SK-N-SH (cell line): ENCODE measurements at regions not wholly inside any gene's neighbourhood (a gene's known extent, or its start where the extent isn't known, plus 50 kb on each side); places are given as distances from the start of the nearest gene placed in this dataset.

Experiments
- CTCF ChIA-PET: fragments of 300-600, 350-600 bp; formaldehyde crosslinking; extraction: SDS; loops from one replicate; lab custom pipeline; 2021; lab: Yijun Ruan, JAX
- POLR2A ChIA-PET: fragments of 350-600 bp; sonication (Branson Sonifier 250); formaldehyde crosslinking; extraction: SDS; loops from one replicate; lab custom pipeline; 2020; ENCODE audit warnings: antibody characterized with exemption, inconsistent platforms; lab: Yijun Ruan, JAX
- DNase-seq: peaks from one replicate; pipeline ENCODE4 v3.0.0; 2012
- H2AFZ ChIP-seq: fragments of 200-600 bp; sonication (generic); 2 replicates; pipeline ENCODE4 v1.8.1; 2016; ENCODE audit warnings: antibody characterized with exemption, mild to moderate bottlenecking, low read depth
- H3F3A ChIP-seq: fragments of 200-600 bp; sonication (generic); replicated peaks from 2 replicates; pipeline ENCODE3; 2016; ENCODE audit warnings: antibody characterized with exemption, mild to moderate bottlenecking; ENCODE audit not compliant: insufficient read depth
- H3K27ac ChIP-seq, 2 experiments: fragments of 200-500 bp in 1 of 2; fragments of 200-600 bp in 1 of 2; sonication (Bioruptor generic) in 1 of 2; sonication (generic), shearing (Covaris generic) in 1 of 2; 2 replicates each; pipeline versions ENCODE4 v1.5.1 to v1.6.1; 2014 to 2016; ENCODE audit warnings: low read depth in 2 of 2, inconsistent platforms in 1 of 2, low read length in 1 of 2, mild to moderate bottlenecking in 1 of 2, mixed read lengths in 1 of 2
- H3K27me3 ChIP-seq: fragments of 200-600 bp; sonication (generic), shearing (Covaris generic); 2 replicates; pipeline ENCODE4 v1.6.1; 2016; ENCODE audit warnings: mixed run types; ENCODE audit not compliant: insufficient read depth
- H3K36me3 ChIP-seq, 2 experiments: fragments of 200-500 bp in 1 of 2; fragments of 200-600 bp in 1 of 2; sonication (Bioruptor generic) in 1 of 2; sonication (generic) in 1 of 2; replicated peaks in 1 of 2; 2 replicates each; pipeline versions ENCODE3 to v1.5.1; 2014 to 2016; ENCODE audit warnings: low read length in 1 of 2, mild to moderate bottlenecking in 1 of 2; ENCODE audit not compliant: insufficient read depth in 2 of 2, control insufficient read depth in 1 of 2
- H3K4me1 ChIP-seq, 2 experiments: fragments of 200-500 bp in 1 of 2; fragments of 200-600 bp in 1 of 2; sonication (Bioruptor generic) in 1 of 2; sonication (generic), shearing (Covaris generic) in 1 of 2; 2 replicates each; pipeline versions ENCODE4 v1.5.1 to v1.6.1; 2014 to 2016; ENCODE audit warnings: low read depth in 1 of 2, low read length in 1 of 2, mixed run types in 1 of 2; ENCODE audit not compliant: insufficient read depth in 2 of 2, control insufficient read depth in 1 of 2
- H3K4me2 ChIP-seq: fragments of 200-600 bp; sonication (generic), shearing (Covaris generic); 2 replicates; pipeline ENCODE4 v1.6.1; 2017; ENCODE audit warnings: mixed run types
- H3K4me3 ChIP-seq, 2 experiments: fragments of 200-500 bp in 1 of 2; fragments of 200-600 bp in 1 of 2; sonication (Bioruptor generic) in 1 of 2; sonication (generic), shearing (Covaris generic) in 1 of 2; 2 replicates each; pipeline versions ENCODE4 v1.5.1 to v1.8.1; 2014 to 2016; ENCODE audit warnings: low read depth in 2 of 2, inconsistent platforms in 1 of 2, low read length in 1 of 2, mild to moderate bottlenecking in 1 of 2, mixed read lengths in 1 of 2, moderate library complexity in 1 of 2
- H3K79me2 ChIP-seq: fragments of 200-600 bp; sonication (generic); 2 replicates; pipeline ENCODE4 v1.8.1; 2017; ENCODE audit warnings: mild to moderate bottlenecking; ENCODE audit not compliant: insufficient read depth
- H3K9ac ChIP-seq: fragments of 200-600 bp; sonication (generic); 2 replicates; pipeline ENCODE4 v1.6.1; 2017; ENCODE audit warnings: mixed run types
- H3K9me2 ChIP-seq: fragments of 200-600 bp; sonication (generic); 2 replicates; pipeline ENCODE4 v1.6.1; 2017; ENCODE audit warnings: mixed run types
- H3K9me3 ChIP-seq: fragments of 200-600 bp; sonication (generic); 2 replicates; pipeline ENCODE4 v1.6.1; 2017; ENCODE audit warnings: mixed run types, mild to moderate bottlenecking, moderate library complexity
- H4K20me1 ChIP-seq: fragments of 200-600 bp; sonication (generic); 2 replicates; pipeline ENCODE4 v1.6.1; 2017; ENCODE audit warnings: mild to moderate bottlenecking, mixed run types; ENCODE audit not compliant: insufficient read depth
- EP300 ChIP-seq, 2 experiments: IDR thresholded peaks; 2 replicates each; pipeline versions ENCODE4 v1.4.0 to v1.6.1; 2012; ENCODE audit warnings: borderline replicate concordance in 1 of 2, low read depth in 1 of 2, low read length in 1 of 2
- EZH2phosphoT487 ChIP-seq: fragments of 200-600 bp; sonication (generic); IDR thresholded peaks from 2 replicates; pipeline ENCODE4 v1.6.1; 2017; ENCODE audit warnings: low read depth, mixed run types, mild to moderate bottlenecking, antibody characterized with exemption, moderate library complexity, borderline replicate concordance
- FOSL2 ChIP-seq: IDR thresholded peaks from 2 replicates; pipeline ENCODE4 v1.4.0; 2012; ENCODE audit warnings: low read depth, mild to moderate bottlenecking, moderate library complexity, borderline replicate concordance
- FOXM1 ChIP-seq: IDR thresholded peaks from 2 replicates; pipeline ENCODE4 v1.4.0; 2012; ENCODE audit warnings: low read depth, mild to moderate bottlenecking
- JUND ChIP-seq: IDR thresholded peaks from 2 replicates; pipeline ENCODE4 v1.4.0; 2012
- MXI1 ChIP-seq: IDR thresholded peaks from 2 replicates; pipeline ENCODE4 v1.6.1; 2012; ENCODE audit warnings: mild to moderate bottlenecking, low read depth, low read length, improper control_type of control experiment
- NFIC ChIP-seq: IDR thresholded peaks from 2 replicates; pipeline ENCODE4 v1.4.0; 2012; ENCODE audit warnings: borderline replicate concordance
- RFX5 ChIP-seq: IDR thresholded peaks from 2 replicates; pipeline ENCODE4 v1.6.1; 2012; ENCODE audit warnings: mild to moderate bottlenecking, improper control_type of control experiment, low read length
- SIN3A ChIP-seq: IDR thresholded peaks from 2 replicates; pipeline ENCODE4 v1.6.1; 2012; ENCODE audit warnings: low read depth, mild to moderate bottlenecking, low read length, moderate library complexity, borderline replicate concordance
- TAF1 ChIP-seq: IDR thresholded peaks from 2 replicates; pipeline ENCODE4 v1.6.1; 2012; ENCODE audit warnings: low read depth, mild to moderate bottlenecking, low read length, moderate library complexity, borderline replicate concordance
- TCF12 ChIP-seq: IDR thresholded peaks from 2 replicates; pipeline ENCODE4 v1.4.0; 2012
- WGBS: methylation state at CpG from one replicate; pipeline ENCODE4 v1.1.6; 2017; ENCODE audit warnings: low lambda C conversion rate; 5-methylcytosine and 5-hydroxymethylcytosine counted together
- TF ChIP-seq, protein P1 (sequence below): IDR thresholded peaks from 2 replicates; pipeline ENCODE4; 2012
- TF ChIP-seq, protein P2 (sequence below): fragments of 150-350 bp; IDR thresholded peaks from 2 replicates; pipeline ENCODE4 v1.6.1; 2017; ENCODE audit warnings: antibody characterized with exemption, low read length, low read depth, borderline replicate concordance
- TF ChIP-seq, protein P3 (sequence below): IDR thresholded peaks from 2 replicates; pipeline ENCODE4 v1.4.0; 2012; ENCODE audit warnings: low read depth
- TF ChIP-seq, protein P4 (sequence below): fragments of 150-350 bp; IDR thresholded peaks from 2 replicates; pipeline ENCODE4 v1.6.1; 2016; ENCODE audit warnings: mild to moderate bottlenecking, low read depth, low read length
- TF ChIP-seq, protein P5 (sequence below): IDR thresholded peaks from 2 replicates; pipeline ENCODE4 v1.4.0; 2012; ENCODE audit warnings: low read depth, borderline replicate concordance

DNA sequence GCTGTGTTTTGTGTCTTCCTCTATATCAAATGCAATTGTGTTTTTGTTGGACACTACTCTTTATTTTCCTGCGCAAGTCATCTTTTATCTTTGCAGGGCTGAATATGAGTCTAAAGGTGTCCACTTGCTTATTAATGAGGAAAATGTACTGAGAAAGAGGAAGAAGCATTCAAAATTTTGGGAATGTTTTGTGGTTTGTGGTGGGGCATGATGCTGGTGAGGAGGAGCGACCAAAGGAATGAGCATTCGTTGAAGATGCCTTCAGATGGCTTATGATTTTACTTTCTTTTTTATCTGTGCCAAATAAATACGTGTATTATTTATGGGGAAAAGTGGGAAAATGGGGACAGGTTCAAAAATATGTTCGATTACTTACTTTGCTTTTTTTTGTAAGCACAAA lies 63.9 kb upstream of the SMIM21 start (continued):
- TF ChIP-seq, protein P1, sequence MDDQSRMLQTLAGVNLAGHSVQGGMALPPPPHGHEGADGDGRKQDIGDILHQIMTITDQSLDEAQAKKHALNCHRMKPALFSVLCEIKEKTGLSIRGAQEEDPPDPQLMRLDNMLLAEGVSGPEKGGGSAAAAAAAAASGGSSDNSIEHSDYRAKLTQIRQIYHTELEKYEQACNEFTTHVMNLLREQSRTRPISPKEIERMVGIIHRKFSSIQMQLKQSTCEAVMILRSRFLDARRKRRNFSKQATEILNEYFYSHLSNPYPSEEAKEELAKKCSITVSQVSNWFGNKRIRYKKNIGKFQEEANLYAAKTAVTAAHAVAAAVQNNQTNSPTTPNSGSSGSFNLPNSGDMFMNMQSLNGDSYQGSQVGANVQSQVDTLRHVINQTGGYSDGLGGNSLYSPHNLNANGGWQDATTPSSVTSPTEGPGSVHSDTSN, result no peak
- TF ChIP-seq, protein P2, sequence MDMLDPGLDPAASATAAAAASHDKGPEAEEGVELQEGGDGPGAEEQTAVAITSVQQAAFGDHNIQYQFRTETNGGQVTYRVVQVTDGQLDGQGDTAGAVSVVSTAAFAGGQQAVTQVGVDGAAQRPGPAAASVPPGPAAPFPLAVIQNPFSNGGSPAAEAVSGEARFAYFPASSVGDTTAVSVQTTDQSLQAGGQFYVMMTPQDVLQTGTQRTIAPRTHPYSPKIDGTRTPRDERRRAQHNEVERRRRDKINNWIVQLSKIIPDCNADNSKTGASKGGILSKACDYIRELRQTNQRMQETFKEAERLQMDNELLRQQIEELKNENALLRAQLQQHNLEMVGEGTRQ, result no peak
- TF ChIP-seq RFX5, result no peak
- no peak for TF ChIP-seq TCF12
- TF ChIP-seq FOXM1, result no peak
- TF ChIP-seq EP300 (IDR thresholded peaks at IDR 0.05; ENCODE audit: borderline replicate concordance in 1 of 2, low read depth in 1 of 2, low read length in 1 of 2), result no peak
- no peak for TF ChIP-seq TAF1

DNA sequence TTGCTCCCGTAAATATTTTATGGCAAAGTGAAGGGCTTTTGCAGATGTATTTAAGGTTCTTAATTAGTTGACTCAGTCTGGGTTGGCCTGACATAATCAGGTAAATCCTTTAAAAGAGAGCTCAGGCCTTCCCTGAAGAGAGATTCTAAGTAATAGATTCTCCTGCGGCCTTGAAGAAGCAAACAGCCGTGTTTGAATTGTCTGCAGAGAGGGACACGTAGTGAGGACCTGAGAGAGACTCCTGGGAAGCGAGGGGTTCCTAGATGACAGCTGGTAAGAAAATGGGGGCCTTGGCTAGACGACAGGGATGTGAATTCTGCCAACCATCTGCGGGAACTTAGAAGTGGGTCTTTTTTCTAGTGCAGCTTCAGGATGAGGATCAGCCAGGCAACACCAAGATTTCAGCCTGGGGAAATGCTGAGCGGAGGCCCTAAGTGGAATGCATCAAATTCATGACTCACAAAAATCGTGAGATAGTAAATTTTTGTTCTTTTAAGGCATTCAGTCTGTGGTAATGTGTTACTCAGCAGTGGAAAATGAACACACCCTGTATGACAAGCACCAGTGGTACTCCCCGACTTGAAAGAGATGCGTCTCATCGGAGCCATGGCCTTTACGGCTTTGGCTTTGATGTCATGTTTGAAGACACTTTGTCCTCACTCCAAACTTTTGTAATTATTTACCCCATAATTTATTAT lies 62.1 kb upstream of the SMIM21 start:
- peak overlapping the region in 1 of 2 experiments; percentile 87; a peak in 2 of 4 replicates for H3K27ac ChIP-seq
- H3K9me2 ChIP-seq, result no peaks in the 10 kb centered on the region
- H3K9ac ChIP-seq, result peak overlapping the region; percentile 52; the same call in 1 of the 2 replicates
- no peaks in the 10 kb centered on the region for H3K36me3 ChIP-seq
- H3K4me3 ChIP-seq, result no peak overlapping the region
- H3F3A ChIP-seq, result peaks cover 15% of the 10 kb centered on the region
- POLR2A ChIA-PET, result no interaction called here
- TF ChIP-seq, protein P2, result no peak
- TF ChIP-seq, protein P3, sequence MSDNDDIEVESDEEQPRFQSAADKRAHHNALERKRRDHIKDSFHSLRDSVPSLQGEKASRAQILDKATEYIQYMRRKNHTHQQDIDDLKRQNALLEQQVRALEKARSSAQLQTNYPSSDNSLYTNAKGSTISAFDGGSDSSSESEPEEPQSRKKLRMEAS, result no peak
- TF ChIP-seq, protein P1, result 0 out of 2 replicates have a peak, but pooled peaks have one; percentile 46
- no peak for TF ChIP-seq SIN3A
- TF ChIP-seq FOSL2, result peak; percentile 83; the same call in 1 of the 2 replicates
- peak; percentile 40; the same call in 1 of the 2 replicates for TF ChIP-seq TCF12
- TF ChIP-seq, protein P4, sequence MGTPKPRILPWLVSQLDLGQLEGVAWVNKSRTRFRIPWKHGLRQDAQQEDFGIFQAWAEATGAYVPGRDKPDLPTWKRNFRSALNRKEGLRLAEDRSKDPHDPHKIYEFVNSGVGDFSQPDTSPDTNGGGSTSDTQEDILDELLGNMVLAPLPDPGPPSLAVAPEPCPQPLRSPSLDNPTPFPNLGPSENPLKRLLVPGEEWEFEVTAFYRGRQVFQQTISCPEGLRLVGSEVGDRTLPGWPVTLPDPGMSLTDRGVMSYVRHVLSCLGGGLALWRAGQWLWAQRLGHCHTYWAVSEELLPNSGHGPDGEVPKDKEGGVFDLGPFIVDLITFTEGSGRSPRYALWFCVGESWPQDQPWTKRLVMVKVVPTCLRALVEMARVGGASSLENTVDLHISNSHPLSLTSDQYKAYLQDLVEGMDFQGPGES, result no peak
- no peak for TF ChIP-seq NFIC
- TF ChIP-seq EP300 (IDR thresholded peaks at IDR 0.05; ENCODE audit: borderline replicate concordance in 1 of 2, low read depth in 1 of 2, low read length in 1 of 2), result peak in 1 of 2 experiments; percentile 55; a peak in 2 of 4 replicates
- no peak for TF ChIP-seq EZH2phosphoT487
- TF ChIP-seq TAF1, result no peak
- TF ChIP-seq JUND, result peak; percentile 70
- TF ChIP-seq MXI1, result no peak
- TF ChIP-seq, protein P5, sequence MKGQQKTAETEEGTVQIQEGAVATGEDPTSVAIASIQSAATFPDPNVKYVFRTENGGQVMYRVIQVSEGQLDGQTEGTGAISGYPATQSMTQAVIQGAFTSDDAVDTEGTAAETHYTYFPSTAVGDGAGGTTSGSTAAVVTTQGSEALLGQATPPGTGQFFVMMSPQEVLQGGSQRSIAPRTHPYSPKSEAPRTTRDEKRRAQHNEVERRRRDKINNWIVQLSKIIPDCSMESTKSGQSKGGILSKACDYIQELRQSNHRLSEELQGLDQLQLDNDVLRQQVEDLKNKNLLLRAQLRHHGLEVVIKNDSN, result no peak
- CTCF ChIA-PET, result interaction anchor here (0.8 to 0.9 kb wide), 2 partner anchors 11 to 767 kb away, joined by 3 read pairs; no protein-coding TSS in a partner anchor
- no peaks in the 10 kb centered on the region for H3K9me3 ChIP-seq
- H3K27me3 ChIP-seq, result no peaks in the 10 kb centered on the region
- WGBS, result 32% methylated on average over 13 of the region's 13 CpGs
- peak overlapping the region; percentile 73; the same call in 1 of the 2 replicates for H2AFZ ChIP-seq
- no peak for DNase-seq
- H3K4me2 ChIP-seq, result peak overlapping the region; percentile 58
- H3K79me2 ChIP-seq, result no peaks in the 10 kb centered on the region
- no peaks in the 10 kb centered on the region for H4K20me1 ChIP-seq
- no peaks in the 10 kb centered on the region for H3K4me1 ChIP-seq
